ENCODE measurements at regions not wholly inside any gene's neighbourhood (a gene's known extent, or its start where the extent isn't known, plus 50 kb on each side); places are given as distances from the start of the nearest gene placed in this dataset.

- no peak for TF ChIP-seq CTCF (IDR thresholded peaks at IDR 0.05; ENCODE audit: poor library complexity)
- no peak for TF ChIP-seq EZH2 (IDR thresholded peaks at IDR 0.05; ENCODE audit: borderline replicate concordance)
- TF ChIP-seq EZH2phosphoT487 (IDR thresholded peaks at IDR 0.05; ENCODE audit: low read depth, severe bottlenecking, unreplicated experiment) = no peak
Measured at GRCh38 chr4:132427125-132427524, 722.0 kb upstream of the PCDH10 start.
